GM12873 (cell line): ENCODE measurements at regions not wholly inside any gene's neighbourhood (a gene's known extent, or its start where the extent isn't known, plus 50 kb on each side); places are given as distances from the start of the nearest gene placed in this dataset.

ENCODE experiments used
- TF ChIP-seq, protein P1 (sequence below): IDR thresholded peaks from 2 replicates; pipeline ENCODE4 v1.5.1; 2012; ENCODE audit warnings: low read depth, mild to moderate bottlenecking, moderate library complexity, low read length, control low read depth; ENCODE audit not compliant: insufficient read depth; ENCODE audit errors: missing control alignments

- TF ChIP-seq, protein P1, sequence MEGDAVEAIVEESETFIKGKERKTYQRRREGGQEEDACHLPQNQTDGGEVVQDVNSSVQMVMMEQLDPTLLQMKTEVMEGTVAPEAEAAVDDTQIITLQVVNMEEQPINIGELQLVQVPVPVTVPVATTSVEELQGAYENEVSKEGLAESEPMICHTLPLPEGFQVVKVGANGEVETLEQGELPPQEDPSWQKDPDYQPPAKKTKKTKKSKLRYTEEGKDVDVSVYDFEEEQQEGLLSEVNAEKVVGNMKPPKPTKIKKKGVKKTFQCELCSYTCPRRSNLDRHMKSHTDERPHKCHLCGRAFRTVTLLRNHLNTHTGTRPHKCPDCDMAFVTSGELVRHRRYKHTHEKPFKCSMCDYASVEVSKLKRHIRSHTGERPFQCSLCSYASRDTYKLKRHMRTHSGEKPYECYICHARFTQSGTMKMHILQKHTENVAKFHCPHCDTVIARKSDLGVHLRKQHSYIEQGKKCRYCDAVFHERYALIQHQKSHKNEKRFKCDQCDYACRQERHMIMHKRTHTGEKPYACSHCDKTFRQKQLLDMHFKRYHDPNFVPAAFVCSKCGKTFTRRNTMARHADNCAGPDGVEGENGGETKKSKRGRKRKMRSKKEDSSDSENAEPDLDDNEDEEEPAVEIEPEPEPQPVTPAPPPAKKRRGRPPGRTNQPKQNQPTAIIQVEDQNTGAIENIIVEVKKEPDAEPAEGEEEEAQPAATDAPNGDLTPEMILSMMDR, result no peak
These were observed 223.5 kb upstream of the MEF2C start for GRCh38 chr5:89106480-89106879.

GRCh38 chr5:89105836-89106235 lies 222.9 kb upstream of the MEF2C start:
- TF ChIP-seq, protein P1, result no peak

- TF ChIP-seq, protein P1, result no peak
These were observed 222.2 kb upstream of the MEF2C start for GRCh38 chr5:89105171-89105695.

DNA sequence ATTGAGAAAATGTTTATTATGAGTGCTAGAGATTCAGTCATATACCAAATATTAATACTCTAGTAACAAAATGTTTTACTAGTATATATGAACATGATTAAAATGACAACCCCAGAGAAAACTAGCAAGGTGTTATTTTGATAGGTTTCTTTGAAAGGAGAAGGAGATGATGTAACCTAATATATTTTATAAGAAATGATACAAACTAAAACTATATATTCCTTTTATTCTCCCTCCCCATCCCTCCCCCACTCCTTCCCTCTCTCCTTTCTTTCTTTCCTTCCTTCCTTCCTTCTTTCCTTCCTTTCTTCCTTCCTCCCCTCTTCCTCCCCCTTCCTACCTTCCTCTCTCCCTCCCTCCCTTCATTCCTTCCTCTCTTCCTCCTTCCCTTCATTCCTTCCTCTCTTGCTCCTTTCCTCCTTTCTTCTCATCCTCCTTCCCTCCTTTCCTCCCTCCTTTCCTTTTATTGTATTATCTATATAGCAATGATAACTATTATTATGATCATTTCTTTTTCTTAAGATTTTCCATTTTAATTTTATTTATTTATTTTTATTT lies 215.3 kb upstream of the MEF2C start:
- TF ChIP-seq, protein P1, result no peak

DNA sequence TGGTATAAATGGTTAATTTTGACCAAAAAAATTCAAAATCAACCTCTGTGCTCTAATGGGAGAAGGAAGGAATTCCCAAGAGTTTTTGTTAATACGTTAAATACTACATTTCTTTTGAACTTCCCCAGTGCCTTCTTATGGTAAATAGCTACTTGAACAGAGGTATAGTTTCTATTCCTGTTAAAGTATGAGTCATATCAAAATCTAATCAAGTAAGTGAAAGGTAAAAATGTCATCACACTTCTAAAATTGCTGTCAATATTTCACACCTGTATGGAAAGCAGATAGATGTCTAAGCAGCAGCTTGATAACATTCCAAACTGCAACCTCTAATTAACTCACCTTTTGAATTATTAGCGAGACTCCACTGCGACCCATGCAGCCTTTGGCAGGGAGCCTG lies 214.1 kb upstream of the MEF2C start:
- TF ChIP-seq, protein P1, result no peak

GRCh38 chr5:89095341-89095740 lies 212.4 kb upstream of the MEF2C start:
- TF ChIP-seq, protein P1, result no peak

DNA sequence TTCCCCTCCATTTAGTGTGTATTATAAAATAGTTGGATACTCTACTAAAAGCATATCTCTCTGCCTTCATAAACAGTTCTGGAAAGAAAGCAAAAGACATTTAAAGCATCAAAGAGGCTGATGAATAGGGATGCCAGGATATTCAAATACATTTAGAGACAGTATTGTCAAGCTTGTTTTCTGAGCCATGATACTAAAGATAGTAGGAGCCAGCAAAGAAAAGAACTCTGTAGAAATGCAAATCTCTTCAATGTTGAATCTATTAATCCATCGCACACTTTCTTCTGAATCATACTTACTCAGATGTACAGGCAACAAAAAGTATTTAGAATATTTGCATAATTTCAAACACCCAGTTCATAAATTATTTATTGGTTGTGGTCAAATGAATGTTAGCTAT lies 207.1 kb upstream of the MEF2C start:
- TF ChIP-seq, protein P1, result no peak
